HCT116 (cell line): ENCODE measurements at regions not wholly inside any gene's neighbourhood (a gene's known extent, or its start where the extent isn't known, plus 50 kb on each side); places are given as distances from the start of the nearest gene placed in this dataset.

Experiments used
- ATAC-seq: fragments of 200-7000 bp; cut with Tn5 transposase; 2 replicates; pipeline ENCODE4 v1.9.1; 2020; ENCODE audit warnings: mild to moderate bottlenecking, moderate library complexity
- BruUV-seq: library from RNA; stranded (reverse); fragments of 400-500 nt; replicated peaks from 2 replicates; lab custom pipeline; 2021; lab: Mats Ljungman, UMichigan
- CTCF ChIA-PET: fragments of 300-600 bp; sonication (Branson Sonifier 250); formaldehyde crosslinking; loops from one replicate; lab custom pipeline; 2021; ENCODE audit warnings: antibody characterized with exemption; lab: Charles Lee
- POLR2A ChIA-PET: fragments of 300-600, 350-600 bp; sonication (Branson Sonifier 250); formaldehyde crosslinking; loops from one replicate; lab custom pipeline; 2021; ENCODE audit warnings: antibody characterized with exemption; lab: Charles Lee
- RAD21 ChIA-PET, 2 experiments: fragments of 300-600 bp; sonication (Branson Sonifier 250); formaldehyde crosslinking; loops; one replicate each; lab custom pipeline; 2023; ENCODE audit warnings: low total read pairs in 2 of 2; ENCODE audit not compliant: uncharacterized antibody in 2 of 2, unreplicated experiment in 2 of 2, low non-redundant PET in 1 of 2; lab: Charles Lee
- DNase-seq: peaks from one replicate; pipeline ENCODE4 v3.0.0-alpha.2; 2010; ENCODE audit warnings: low read depth, low spot score
- H2AFZ ChIP-seq: fragments of 200-600 bp; shearing (Covaris generic), sonication (generic); 2 replicates; pipeline ENCODE4 v1.6.1; 2017; ENCODE audit warnings: low read depth, mixed run types, mixed read lengths, antibody characterized with exemption, low read length; ENCODE audit not compliant: poor library complexity, severe bottlenecking
- H3K27ac ChIP-seq: 2 replicates; pipeline ENCODE4 v1.5.1; 2012; ENCODE audit warnings: low read depth, low read length
- H3K27me3 ChIP-seq: fragments of 200-600 bp; sonication (generic); 2 replicates; pipeline ENCODE4 v1.6.1; 2016; ENCODE audit warnings: mixed run types, low read length, mixed read lengths; ENCODE audit not compliant: insufficient read depth
- H3K36me3 ChIP-seq, 2 experiments: fragments of 200-500 bp in 1 of 2; fragments of 200-600 bp in 1 of 2; sonication (Bioruptor generic) in 1 of 2; sonication (generic) in 1 of 2; 2 replicates each; pipeline versions ENCODE4 v1.5.1 to v1.6.1; 2014 to 2016; ENCODE audit warnings: low read length in 2 of 2, inconsistent platforms in 1 of 2, mixed read lengths in 1 of 2, mixed run types in 1 of 2; ENCODE audit not compliant: insufficient read depth in 2 of 2, control insufficient read depth in 1 of 2
- H3K4me1 ChIP-seq, 2 experiments: fragments of 200-600 bp in 1 of 2; sonication (generic) in 1 of 2; 2 replicates each; pipeline versions ENCODE4 v1.5.1 to v1.6.1; 2012 to 2017; ENCODE audit warnings: low read length in 2 of 2, inconsistent platforms in 1 of 2, mild to moderate bottlenecking in 1 of 2, mixed read lengths in 1 of 2, mixed run types in 1 of 2, moderate library complexity in 1 of 2; ENCODE audit not compliant: insufficient read depth in 2 of 2, control insufficient read depth in 1 of 2
- H3K4me2 ChIP-seq: fragments of 200-600 bp; sonication (generic); 2 replicates; pipeline ENCODE4 v1.6.1; 2017; ENCODE audit warnings: mixed run types, low read length, mixed read lengths
- H3K4me3 ChIP-seq, 2 experiments: fragments of 200-600 bp in 1 of 2; sonication (generic) in 1 of 2; replicated peaks in 1 of 2; 2 replicates each; pipeline ENCODE4 v1.5.1; 2011 to 2016; ENCODE audit warnings: low read length in 2 of 2, control low read depth in 1 of 2, low read depth in 1 of 2, mild to moderate bottlenecking in 1 of 2, mixed read lengths in 1 of 2, mixed run types in 1 of 2
- H3K79me2 ChIP-seq: fragments of 200-600 bp; sonication (generic); 2 replicates; pipeline ENCODE4 v1.6.1; 2017; ENCODE audit warnings: mild to moderate bottlenecking, mixed run types, low read length, moderate library complexity, mixed read lengths; ENCODE audit not compliant: insufficient read depth
- H3K9ac ChIP-seq: fragments of 200-600 bp; sonication (generic); 2 replicates; pipeline ENCODE4 v1.6.1; 2016; ENCODE audit warnings: low read length, mixed read lengths
- H3K9me2 ChIP-seq: fragments of 200-600 bp; sonication (generic), shearing (Covaris generic); 2 replicates; pipeline ENCODE4 v1.6.1; 2017; ENCODE audit warnings: mixed run types, mild to moderate bottlenecking, moderate library complexity; ENCODE audit not compliant: insufficient read depth
- H3K9me3 ChIP-seq, 2 experiments: fragments of 200-500 bp in 1 of 2; fragments of 200-600 bp in 1 of 2; sonication (Bioruptor generic) in 1 of 2; sonication (generic) in 1 of 2; 2 replicates each; pipeline ENCODE4 v1.6.1; 2014 to 2017; ENCODE audit warnings: low read length in 2 of 2, mixed read lengths in 2 of 2, inconsistent platforms in 1 of 2, low read depth in 1 of 2, mild to moderate bottlenecking in 1 of 2, mixed run types in 1 of 2, moderate library complexity in 1 of 2; ENCODE audit not compliant: control insufficient read depth in 1 of 2, insufficient read depth in 1 of 2
- H4K20me1 ChIP-seq: fragments of 200-600 bp; sonication (generic), shearing (Covaris generic); 2 replicates; pipeline ENCODE4 v1.6.1; 2017; ENCODE audit warnings: mixed run types, mild to moderate bottlenecking, moderate library complexity; ENCODE audit not compliant: insufficient read depth
- CBX3 ChIP-seq: IDR thresholded peaks from 2 replicates; pipeline ENCODE4 v1.6.1; 2012; ENCODE audit warnings: low read depth
- ELF1 ChIP-seq: IDR thresholded peaks from 2 replicates; pipeline ENCODE4 v1.6.1; 2012; ENCODE audit warnings: low read depth, borderline replicate concordance
- EZH2 ChIP-seq: fragments of 200-600 bp; sonication (generic); IDR thresholded peaks from 2 replicates; pipeline ENCODE4 v1.6.1; 2017; ENCODE audit warnings: antibody characterized with exemption, mixed run types
- EZH2phosphoT487 ChIP-seq: fragments of 200-600 bp; IDR thresholded peaks from 2 replicates; pipeline ENCODE4 v1.6.1; 2018; ENCODE audit warnings: antibody characterized with exemption, borderline replicate concordance
- JUND ChIP-seq: IDR thresholded peaks from 2 replicates; pipeline ENCODE4 v1.6.1; 2012
- MAX ChIP-seq: IDR thresholded peaks from 2 replicates; pipeline ENCODE4 v1.6.1; 2012
- POLR2A ChIP-seq: IDR thresholded peaks from 2 replicates; pipeline ENCODE4 v1.7.0; 2011; ENCODE audit warnings: borderline replicate concordance; ENCODE audit not compliant: insufficient read depth, insufficient read length; ENCODE audit errors: extremely low read depth
- REST ChIP-seq: IDR thresholded peaks from 2 replicates; pipeline ENCODE4 v1.6.1; 2012; ENCODE audit warnings: low read depth
- SP1 ChIP-seq: IDR thresholded peaks from 2 replicates; pipeline ENCODE4 v1.6.1; 2012; ENCODE audit warnings: low read depth
- TCF7L2 ChIP-seq: IDR thresholded peaks from 2 replicates; pipeline ENCODE4 v1.7.0; 2011; ENCODE audit warnings: borderline replicate concordance, inconsistent platforms; ENCODE audit not compliant: insufficient read depth, insufficient read length; ENCODE audit errors: extremely low read depth
- YY1 ChIP-seq: IDR thresholded peaks from 2 replicates; pipeline ENCODE4 v1.6.1; 2011; ENCODE audit warnings: low read length, low read depth, moderate library complexity, mild to moderate bottlenecking; ENCODE audit not compliant: insufficient replicate concordance; ENCODE audit errors: extremely low read depth
- ZBTB33 ChIP-seq: IDR thresholded peaks from 2 replicates; pipeline ENCODE4 v1.6.1; 2011; ENCODE audit warnings: mild to moderate bottlenecking, low read length, moderate library complexity; ENCODE audit not compliant: insufficient replicate concordance; ENCODE audit errors: extremely low read depth
- ZFX ChIP-seq: fragments of 450-650 bp; IDR thresholded peaks from 2 replicates; pipeline ENCODE4 v1.6.1; 2017
- intact Hi-C: fragments of 100-400 bp; cut with micrococcal nuclease; formaldehyde crosslinking; loops from 2 replicates; pipeline ENCODE4 v1.10.0; 2022

GRCh38 chr20:39188266-39188765 is 226.2 kb downstream of the DHX35 start:
- H3K36me3 ChIP-seq: no peaks in the 10 kb centered on the region
- no peak for ATAC-seq
- TF ChIP-seq EZH2 (no peak), POLR2A (no peak), TCF7L2 (no peak), MAX (no peak), EZH2phosphoT487 (no peak), ELF1 (no peak), JUND (no peak), CBX3 (no peak), ZBTB33 (no peak), YY1 (no peak), ZFX (no peak), REST (no peak), SP1 (no peak)
- H3K4me3 ChIP-seq: no peak overlapping the region
- H3K9me3 ChIP-seq: no peaks in the 10 kb centered on the region
- no peaks in the 10 kb centered on the region for H4K20me1 ChIP-seq
- no peaks in the 10 kb centered on the region for H3K9me2 ChIP-seq
- peaks cover 0 to 11% of the 10 kb centered on the region in 2 experiments; a peak in 1 of 4 replicates for H3K4me1 ChIP-seq
- no peaks in the 10 kb centered on the region for H3K79me2 ChIP-seq
- H3K27ac ChIP-seq: no peak overlapping the region
- POLR2A ChIA-PET: no interaction called here
- BruUV-seq: no TSS peak
- no peak overlapping the region for H3K4me2 ChIP-seq
- CTCF ChIA-PET: no interaction called here
- H3K27me3 ChIP-seq: no peaks in the 10 kb centered on the region
- RAD21 ChIA-PET: no interaction called here
- DNase-seq: no peak
- intact Hi-C loops: no loop called here
- no peak overlapping the region for H2AFZ ChIP-seq
- no peak overlapping the region for H3K9ac ChIP-seq
